AG09319 (cell line): ENCODE measurements at regions not wholly inside any gene's neighbourhood (a gene's known extent, or its start where the extent isn't known, plus 50 kb on each side); places are given as distances from the start of the nearest gene placed in this dataset.

Experiments used
- DNase-seq: peaks from one replicate; pipeline ENCODE4 v3.0.0-alpha.2; 2010; ENCODE audit warnings: low read depth; ENCODE audit errors: extremely low read depth
- TF ChIP-seq, protein P1 (sequence below): IDR thresholded peaks from 2 replicates; pipeline ENCODE4 v1.5.1; 2011; ENCODE audit warnings: low read depth, mild to moderate bottlenecking, inconsistent platforms, low read length, moderate library complexity

DNA sequence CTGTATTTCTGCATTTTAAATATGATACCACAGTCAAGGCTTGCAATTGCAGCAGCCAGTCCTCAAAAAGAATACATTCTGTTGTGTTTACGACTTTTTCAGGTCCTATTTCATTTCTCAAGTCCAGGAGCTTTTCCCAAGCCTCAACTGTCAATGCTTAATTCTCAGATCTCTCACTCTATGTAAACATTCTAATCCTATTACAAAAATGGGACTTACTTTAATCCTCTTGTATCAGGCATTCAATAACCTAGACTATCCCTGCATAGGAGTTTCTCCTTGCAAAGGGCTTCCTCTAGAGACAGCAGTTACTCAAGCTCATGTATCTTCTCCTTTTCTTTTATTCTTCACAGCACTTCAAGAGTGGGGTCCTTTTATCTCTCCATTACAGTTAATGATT lies 1293.0 kb downstream of the GRIK2 start:
- TF ChIP-seq, protein P1, sequence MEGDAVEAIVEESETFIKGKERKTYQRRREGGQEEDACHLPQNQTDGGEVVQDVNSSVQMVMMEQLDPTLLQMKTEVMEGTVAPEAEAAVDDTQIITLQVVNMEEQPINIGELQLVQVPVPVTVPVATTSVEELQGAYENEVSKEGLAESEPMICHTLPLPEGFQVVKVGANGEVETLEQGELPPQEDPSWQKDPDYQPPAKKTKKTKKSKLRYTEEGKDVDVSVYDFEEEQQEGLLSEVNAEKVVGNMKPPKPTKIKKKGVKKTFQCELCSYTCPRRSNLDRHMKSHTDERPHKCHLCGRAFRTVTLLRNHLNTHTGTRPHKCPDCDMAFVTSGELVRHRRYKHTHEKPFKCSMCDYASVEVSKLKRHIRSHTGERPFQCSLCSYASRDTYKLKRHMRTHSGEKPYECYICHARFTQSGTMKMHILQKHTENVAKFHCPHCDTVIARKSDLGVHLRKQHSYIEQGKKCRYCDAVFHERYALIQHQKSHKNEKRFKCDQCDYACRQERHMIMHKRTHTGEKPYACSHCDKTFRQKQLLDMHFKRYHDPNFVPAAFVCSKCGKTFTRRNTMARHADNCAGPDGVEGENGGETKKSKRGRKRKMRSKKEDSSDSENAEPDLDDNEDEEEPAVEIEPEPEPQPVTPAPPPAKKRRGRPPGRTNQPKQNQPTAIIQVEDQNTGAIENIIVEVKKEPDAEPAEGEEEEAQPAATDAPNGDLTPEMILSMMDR, result no peak
- no peak for DNase-seq

DNA sequence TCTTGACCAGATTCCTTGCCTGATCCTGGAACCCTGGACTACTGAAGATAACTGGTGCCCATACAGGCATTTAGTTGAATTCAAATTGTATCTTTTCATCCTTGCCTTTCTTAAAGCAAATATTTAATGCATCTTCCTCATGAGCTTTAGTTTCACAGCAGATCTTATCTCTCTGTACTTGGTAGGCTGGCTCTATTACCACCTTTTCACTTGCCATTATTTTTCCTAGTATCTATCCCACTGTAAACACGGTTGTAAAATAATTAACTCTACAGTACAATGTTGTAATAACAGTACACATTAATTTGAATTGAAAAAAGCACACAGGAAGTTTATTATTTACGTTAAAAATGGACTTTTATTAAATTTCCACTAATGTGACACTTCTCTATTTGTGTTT lies 1286.9 kb downstream of the GRIK2 start:
- no peak for DNase-seq
- TF ChIP-seq, protein P1, result no peak

DNA sequence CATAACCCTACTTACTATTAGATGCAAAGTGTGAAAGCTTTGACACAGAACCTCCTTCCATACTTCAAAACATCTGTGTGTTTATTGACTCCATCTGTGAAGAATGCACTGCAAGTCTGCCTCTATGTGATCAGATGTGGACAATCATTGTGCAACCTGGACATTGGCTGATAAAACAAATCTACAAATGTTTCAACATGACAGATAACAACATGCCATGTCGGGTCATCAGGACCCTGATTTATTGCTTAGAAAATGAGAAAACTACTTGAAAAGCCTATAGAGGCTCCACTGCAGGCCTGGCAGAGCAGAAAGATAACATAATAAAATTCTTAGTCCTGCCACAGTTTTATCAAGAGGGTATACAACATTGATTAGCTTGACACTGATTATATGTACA lies 1286.4 kb downstream of the GRIK2 start:
- DNase-seq, result no peak
- TF ChIP-seq, protein P1, result no peak

DNA sequence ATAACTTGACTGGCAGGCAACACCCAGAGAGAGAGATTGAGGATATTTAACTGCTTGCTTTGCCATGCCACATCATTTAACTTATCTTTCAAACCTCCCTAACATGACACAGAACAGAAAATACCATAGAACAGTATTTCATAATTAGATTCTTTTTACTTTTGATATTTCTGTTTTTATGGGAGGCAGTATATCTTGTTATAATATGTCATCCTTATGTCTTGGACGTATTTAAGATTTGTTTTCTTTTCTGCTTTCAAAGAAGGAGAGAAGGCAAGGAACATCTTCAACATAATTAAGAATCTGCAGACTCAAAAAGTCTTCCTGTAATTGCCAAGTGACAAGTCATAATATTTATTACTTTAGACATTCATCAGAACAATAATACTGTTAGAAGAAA lies 1283.7 kb downstream of the GRIK2 start:
- no peak for DNase-seq
- TF ChIP-seq, protein P1, result no peak

DNA sequence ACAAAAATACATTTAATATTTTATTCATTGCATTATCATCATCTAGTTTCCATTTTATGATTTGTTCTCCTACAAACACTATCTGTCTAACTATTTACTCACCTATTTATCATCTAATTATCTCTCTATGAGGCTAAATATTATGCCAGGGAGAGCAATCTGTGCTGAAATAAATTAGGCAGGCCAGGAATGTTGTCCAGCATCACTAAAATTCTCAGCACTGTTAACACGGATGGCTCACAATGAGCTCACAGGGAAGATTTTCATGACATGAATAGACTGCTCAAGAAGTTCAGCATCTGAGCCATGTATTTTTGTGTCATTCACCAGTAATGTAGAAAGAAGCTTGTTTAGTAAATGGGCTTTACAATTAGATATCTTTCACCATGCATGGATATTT lies 1277.2 kb downstream of the GRIK2 start:
- TF ChIP-seq, protein P1, result no peak
- no peak for DNase-seq

DNA sequence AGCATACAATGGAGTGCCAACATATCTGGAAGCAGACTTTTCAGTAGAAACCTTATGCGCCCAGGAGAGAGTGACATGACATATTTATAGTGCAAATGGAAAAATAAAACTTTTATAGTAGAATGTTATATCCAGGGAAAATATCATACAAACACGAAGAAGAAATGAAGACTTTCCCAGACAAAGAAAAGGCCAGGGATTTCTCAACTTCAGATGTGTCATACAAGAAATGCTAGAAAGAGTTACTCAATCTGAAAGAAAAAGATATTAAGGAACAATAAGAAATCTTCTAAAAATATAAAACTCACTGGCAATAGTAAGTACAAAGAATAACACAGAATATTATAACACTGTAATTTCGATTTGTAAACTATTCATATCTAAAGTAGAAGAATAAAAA lies 1269.3 kb downstream of the GRIK2 start:
- TF ChIP-seq, protein P1, result no peak
- DNase-seq, result no peak

DNA sequence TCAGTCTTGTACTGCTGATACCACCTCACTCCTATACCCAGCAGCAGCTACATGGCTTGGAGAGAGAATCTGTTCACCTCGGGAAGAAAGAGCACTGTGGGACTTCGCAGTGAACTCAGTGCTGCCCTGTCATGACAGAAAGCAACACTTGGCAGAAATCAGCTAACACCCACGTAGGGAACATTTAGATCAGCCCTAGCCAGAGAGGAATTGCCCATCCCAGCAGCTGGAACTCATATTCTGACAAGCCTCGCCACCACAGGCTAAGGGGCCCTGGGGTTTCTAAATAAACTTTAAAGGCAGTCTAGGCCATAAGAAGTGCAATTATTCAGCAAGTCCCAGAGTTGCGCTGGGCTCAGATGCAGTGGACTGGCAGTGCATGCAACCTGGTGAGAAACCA lies 1266.8 kb downstream of the GRIK2 start:
- DNase-seq, result no peak
- TF ChIP-seq, protein P1, result no peak
